PFSK-1 (cell line): ENCODE measurements at regions not wholly inside any gene's neighbourhood (a gene's known extent, or its start where the extent isn't known, plus 50 kb on each side); places are given as distances from the start of the nearest gene placed in this dataset.

Experiments
- FOXP2 ChIP-seq: optimal IDR thresholded peaks from 2 replicates; pipeline ENCODE3; 2011; ENCODE audit warnings: borderline replicate concordance, control low read depth, inconsistent platforms; ENCODE audit not compliant: insufficient read depth; ENCODE audit errors: extremely low read length, extremely low read depth
- POLR2AphosphoS5 ChIP-seq: IDR thresholded peaks from 2 replicates; pipeline ENCODE4 v1.6.1; 2012; ENCODE audit warnings: low read depth, mild to moderate bottlenecking, control low read depth, low read length, moderate library complexity
- SIN3A ChIP-seq: IDR thresholded peaks from 2 replicates; pipeline ENCODE4 v1.6.1; 2012; ENCODE audit warnings: mild to moderate bottlenecking, low read length, moderate library complexity, borderline replicate concordance; ENCODE audit not compliant: insufficient read depth
- TAF1 ChIP-seq: IDR thresholded peaks from 2 replicates; pipeline ENCODE4 v1.6.1; 2012; ENCODE audit warnings: low read length, control low read depth, borderline replicate concordance; ENCODE audit not compliant: insufficient read depth
- TF ChIP-seq, protein P1 (sequence below), 2 experiments: IDR thresholded peaks; 2 replicates each; pipeline versions ENCODE4 v1.6.1 to v1.8.0; 2011 to 2012; ENCODE audit warnings: low read depth in 2 of 2, low read length in 2 of 2, control low read depth in 1 of 2, inconsistent platforms in 1 of 2, mild to moderate bottlenecking in 1 of 2, moderate library complexity in 1 of 2; ENCODE audit not compliant: insufficient read depth in 1 of 2

DNA sequence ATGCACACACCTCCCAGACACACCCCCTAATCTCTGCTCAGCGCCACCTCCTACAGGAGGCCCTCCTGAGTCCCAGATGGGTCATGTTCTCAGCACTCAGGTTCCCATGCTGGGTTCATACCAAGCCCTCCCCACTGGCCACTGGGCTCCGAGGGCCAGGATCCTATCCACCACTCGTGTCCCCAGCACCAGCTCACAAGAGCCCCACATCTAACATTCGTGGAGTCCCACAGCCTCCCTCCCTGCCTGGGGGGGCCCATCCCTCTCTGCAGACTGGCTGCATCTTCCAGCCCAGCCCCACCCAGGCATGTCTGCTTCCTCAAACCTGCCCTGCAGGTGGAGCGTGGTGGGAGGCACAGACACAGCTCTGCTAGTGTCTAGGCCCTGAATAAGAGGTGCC lies 227.4 kb downstream of the TUBA3C start:
- TF ChIP-seq FOXP2 (no peak), TAF1 (no peak), POLR2AphosphoS5 (no peak), SIN3A (no peak)
- TF ChIP-seq, protein P1, sequence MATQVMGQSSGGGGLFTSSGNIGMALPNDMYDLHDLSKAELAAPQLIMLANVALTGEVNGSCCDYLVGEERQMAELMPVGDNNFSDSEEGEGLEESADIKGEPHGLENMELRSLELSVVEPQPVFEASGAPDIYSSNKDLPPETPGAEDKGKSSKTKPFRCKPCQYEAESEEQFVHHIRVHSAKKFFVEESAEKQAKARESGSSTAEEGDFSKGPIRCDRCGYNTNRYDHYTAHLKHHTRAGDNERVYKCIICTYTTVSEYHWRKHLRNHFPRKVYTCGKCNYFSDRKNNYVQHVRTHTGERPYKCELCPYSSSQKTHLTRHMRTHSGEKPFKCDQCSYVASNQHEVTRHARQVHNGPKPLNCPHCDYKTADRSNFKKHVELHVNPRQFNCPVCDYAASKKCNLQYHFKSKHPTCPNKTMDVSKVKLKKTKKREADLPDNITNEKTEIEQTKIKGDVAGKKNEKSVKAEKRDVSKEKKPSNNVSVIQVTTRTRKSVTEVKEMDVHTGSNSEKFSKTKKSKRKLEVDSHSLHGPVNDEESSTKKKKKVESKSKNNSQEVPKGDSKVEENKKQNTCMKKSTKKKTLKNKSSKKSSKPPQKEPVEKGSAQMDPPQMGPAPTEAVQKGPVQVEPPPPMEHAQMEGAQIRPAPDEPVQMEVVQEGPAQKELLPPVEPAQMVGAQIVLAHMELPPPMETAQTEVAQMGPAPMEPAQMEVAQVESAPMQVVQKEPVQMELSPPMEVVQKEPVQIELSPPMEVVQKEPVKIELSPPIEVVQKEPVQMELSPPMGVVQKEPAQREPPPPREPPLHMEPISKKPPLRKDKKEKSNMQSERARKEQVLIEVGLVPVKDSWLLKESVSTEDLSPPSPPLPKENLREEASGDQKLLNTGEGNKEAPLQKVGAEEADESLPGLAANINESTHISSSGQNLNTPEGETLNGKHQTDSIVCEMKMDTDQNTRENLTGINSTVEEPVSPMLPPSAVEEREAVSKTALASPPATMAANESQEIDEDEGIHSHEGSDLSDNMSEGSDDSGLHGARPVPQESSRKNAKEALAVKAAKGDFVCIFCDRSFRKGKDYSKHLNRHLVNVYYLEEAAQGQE (IDR thresholded peaks at IDR 0.05; ENCODE audit: insufficient read depth in 1 of 2, low read depth in 2 of 2, low read length in 2 of 2), result no peak

DNA sequence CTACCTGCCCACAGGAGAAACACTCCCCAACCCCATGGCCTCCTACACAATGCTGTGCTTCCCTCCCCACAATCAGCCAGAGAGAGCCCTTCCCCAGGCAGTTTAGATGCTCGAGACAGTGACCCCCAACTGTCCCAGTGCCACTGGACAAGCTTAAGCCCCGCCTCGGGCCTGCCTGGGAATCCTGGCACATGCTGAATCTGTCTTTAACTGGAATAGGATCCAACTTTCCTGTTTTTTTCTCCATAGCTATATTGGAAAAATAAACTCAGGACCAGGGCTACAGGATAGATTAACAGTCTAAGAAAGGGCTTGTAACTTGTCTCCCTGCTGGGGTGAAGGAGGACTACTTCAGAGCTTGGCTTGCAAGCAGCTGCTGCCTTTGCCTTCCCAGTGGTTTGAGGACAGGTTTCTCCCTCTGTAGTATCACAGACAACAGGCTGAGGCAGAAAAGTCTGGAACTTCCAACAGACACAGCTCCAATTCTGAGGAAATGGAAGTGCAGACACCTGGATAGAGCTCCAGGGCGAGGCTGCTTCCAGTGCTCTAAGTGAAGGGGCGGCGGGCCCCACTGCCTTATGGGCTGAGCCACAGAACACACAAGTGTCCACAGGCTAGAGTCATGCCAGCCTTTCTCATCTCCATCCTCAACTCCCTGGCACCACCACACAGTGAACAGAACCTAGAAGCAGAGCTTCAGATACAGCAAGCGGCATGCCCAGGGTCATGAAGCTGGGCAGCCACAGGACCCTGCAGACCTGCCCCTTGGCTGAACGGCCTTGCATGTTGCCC lies 228.3 kb downstream of the TUBA3C start:
- TF ChIP-seq POLR2AphosphoS5, result no peak

DNA sequence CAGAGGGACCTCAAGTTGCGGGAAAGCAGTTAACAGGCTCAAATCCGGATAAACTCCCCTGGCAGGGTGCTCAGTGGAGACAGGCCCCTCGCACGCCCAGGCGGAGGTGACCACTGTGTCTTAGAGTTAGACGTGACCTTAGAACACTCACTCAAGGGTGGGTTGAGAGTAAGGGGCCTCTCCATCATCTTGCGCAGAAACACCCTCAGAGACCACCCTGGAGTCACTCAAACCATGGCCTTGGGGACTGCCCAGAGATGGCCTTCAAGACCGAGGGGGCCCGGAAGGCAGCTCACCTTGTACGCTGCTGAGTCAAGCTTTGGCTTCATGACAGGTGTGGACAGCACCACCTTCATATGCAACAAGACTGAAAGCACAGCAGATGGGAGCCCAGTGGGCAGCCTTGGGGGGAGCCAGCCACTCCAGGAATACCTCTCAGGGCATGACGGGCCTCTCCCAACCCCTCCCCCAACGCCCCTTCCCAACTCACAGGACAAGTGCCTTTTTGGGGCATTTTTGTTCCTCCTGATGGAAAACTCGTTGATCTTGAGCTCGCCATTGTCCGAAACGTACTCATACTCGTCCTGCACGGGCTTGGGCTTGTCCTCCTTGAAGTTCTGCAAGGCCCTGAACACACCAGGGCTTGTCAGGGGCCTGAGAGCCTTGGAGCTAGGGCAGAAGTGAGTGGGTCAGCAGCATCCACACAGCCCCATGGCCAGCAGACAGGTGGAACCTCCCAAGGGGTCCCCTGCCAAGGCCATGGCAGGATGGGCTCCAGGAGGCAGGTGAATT lies 229.2 kb downstream of the TUBA3C start:
- TF ChIP-seq, protein P1 (IDR thresholded peaks at IDR 0.05; ENCODE audit: insufficient read depth in 1 of 2, low read depth in 2 of 2, low read length in 2 of 2), result no peak
- no peak for TF ChIP-seq FOXP2
- TF ChIP-seq SIN3A, result no peak
- TF ChIP-seq TAF1, result no peak
- TF ChIP-seq POLR2AphosphoS5, result no peak

DNA sequence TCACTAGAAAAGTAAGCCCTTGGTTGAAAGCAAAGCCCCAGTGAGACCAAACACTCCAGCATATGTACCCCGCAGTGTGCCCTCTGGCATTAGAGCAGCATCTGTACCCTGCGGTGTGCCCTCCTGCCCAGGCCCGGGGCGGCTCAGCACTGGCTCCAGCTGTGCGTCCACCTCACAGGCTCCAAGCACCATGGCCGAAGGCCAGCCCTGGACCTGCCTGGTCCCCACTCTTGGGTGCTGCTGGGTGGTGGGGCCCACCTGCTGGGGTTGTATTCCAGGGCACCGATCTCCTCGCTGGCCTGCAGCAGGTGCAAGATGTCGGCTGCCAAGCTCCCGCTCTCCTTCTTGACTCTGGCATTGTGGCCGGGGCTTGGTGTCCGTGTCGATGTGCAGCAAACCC lies 230.2 kb downstream of the TUBA3C start:
- TF ChIP-seq FOXP2 (no peak), TAF1 (no peak), POLR2AphosphoS5 (no peak), SIN3A (no peak)
- TF ChIP-seq, protein P1 (IDR thresholded peaks at IDR 0.05; ENCODE audit: insufficient read depth in 1 of 2, low read depth in 2 of 2, low read length in 2 of 2), result no peak

DNA sequence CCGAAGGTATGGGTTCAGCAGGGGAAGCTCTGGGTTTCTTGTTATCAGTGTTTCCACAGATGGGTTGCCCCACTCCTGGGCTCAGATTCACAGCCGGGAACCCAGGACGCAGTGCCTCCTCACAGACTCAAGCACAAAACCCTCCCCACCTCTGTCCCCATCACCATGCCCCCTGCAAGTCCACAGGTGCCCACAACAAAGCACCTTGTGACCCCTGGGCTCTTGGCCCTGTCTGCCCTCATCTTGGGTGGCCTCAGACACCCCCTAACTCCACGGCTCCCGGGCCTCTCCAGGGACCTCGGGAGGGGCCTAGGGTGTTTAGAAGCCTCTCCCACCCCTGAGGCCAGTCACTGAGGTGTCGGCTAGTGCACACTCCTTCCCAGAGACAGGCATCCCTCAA lies 231.7 kb downstream of the TUBA3C start:
- TF ChIP-seq, protein P1 (IDR thresholded peaks at IDR 0.05; ENCODE audit: insufficient read depth in 1 of 2, low read depth in 2 of 2, low read length in 2 of 2), result no peak
- TF ChIP-seq FOXP2 (no peak), POLR2AphosphoS5 (no peak), TAF1 (no peak), SIN3A (no peak)
